Gastrocnemius medialis (tissue), 4 donors: ENCODE measurements at regions not wholly inside any gene's neighbourhood (a gene's known extent, or its start where the extent isn't known, plus 50 kb on each side); places are given as distances from the start of the nearest gene placed in this dataset.

Experiments
- ATAC-seq, 2 donors: fragments of 150-250 bp; one replicate each; pipeline ENCODE4 v1.9.1; 2016
- DNase-seq, 2 donors: peaks; one replicate each; pipeline ENCODE4 v3.0.0-alpha.2; 2019
- H3K27ac ChIP-seq, 4 donors: fragments of 200-600 bp; sonication (generic); 1 replicate in 1 of 4; 2 replicates in 3 of 4; pipeline ENCODE4 v1.5.1; 2016 to 2018; ENCODE audit warnings: mild to moderate bottlenecking in 2 of 4, moderate library complexity in 1 of 4
- H3K27me3 ChIP-seq, 3 donors: fragments of 200-600 bp; sonication (generic) in 2 of 3; 1 replicate in 1 of 3; 2 replicates in 2 of 3; pipeline versions ENCODE4 v1.5.1 to v1.6.0; 2016 to 2019; ENCODE audit warnings: mild to moderate bottlenecking in 1 of 3, moderate library complexity in 1 of 3
- H3K36me3 ChIP-seq, 2 donors: fragments of 200-600 bp; sonication (generic) in 1 of 2; one replicate each; pipeline ENCODE4 v1.5.1; 2017 to 2018
- H3K4me1 ChIP-seq, 2 donors: fragments of 200-600 bp; sonication (generic) in 1 of 2; one replicate each; pipeline ENCODE4 v1.5.1; 2016 to 2017; ENCODE audit warnings: mild to moderate bottlenecking in 2 of 2
- H3K4me3 ChIP-seq, 4 donors: fragments of 200-600 bp; sonication (generic) in 3 of 4; 1 replicate in 1 of 4; 2 replicates in 3 of 4; pipeline ENCODE4 v1.5.1; 2016 to 2019; ENCODE audit warnings: mild to moderate bottlenecking in 2 of 4
- H3K9me3 ChIP-seq, 3 donors: fragments of 200-600 bp; sonication (generic) in 2 of 3; 1 replicate in 1 of 3; 2 replicates in 2 of 3; pipeline ENCODE4 v1.5.1; 2016 to 2019
- POLR2A ChIP-seq, 2 donors: fragments of 450-650 bp; IDR thresholded peaks; one replicate each; pipeline ENCODE4 v1.6.1; 2017; ENCODE audit warnings: antibody characterized with exemption in 2 of 2, mild to moderate bottlenecking in 2 of 2, moderate library complexity in 2 of 2
- in situ Hi-C, 4 donors: fragments of 200-750 bp; cut with MboI; loops; one replicate each; pipeline versions ENCODE4 v1.15.0 to v1.8.0; 2017; ENCODE audit warnings: low sequenced_read_pairs in 4 of 4
- intact Hi-C: fragments of 100-400 bp; cut with DNase I; formaldehyde crosslinking; loops from one replicate; pipeline ENCODE4 v1.15.1; 2023; ENCODE audit warnings: low total_unique reads
- TF ChIP-seq, protein P1 (sequence below), 5 experiments: fragments of 450-650 bp in 3 of 5; fragments of 200-600 bp in 2 of 5; sonication (generic) in 2 of 5; IDR thresholded peaks in 4 of 5; conservative IDR thresholded peaks in 1 of 5; 1 replicate in 4 of 5; 2 replicates in 1 of 5; pipeline ENCODE4 v1.5.1; 2016 to 2019; ENCODE audit warnings: antibody characterized with exemption in 5 of 5, mild to moderate bottlenecking in 3 of 5, moderate library complexity in 3 of 5

DNA sequence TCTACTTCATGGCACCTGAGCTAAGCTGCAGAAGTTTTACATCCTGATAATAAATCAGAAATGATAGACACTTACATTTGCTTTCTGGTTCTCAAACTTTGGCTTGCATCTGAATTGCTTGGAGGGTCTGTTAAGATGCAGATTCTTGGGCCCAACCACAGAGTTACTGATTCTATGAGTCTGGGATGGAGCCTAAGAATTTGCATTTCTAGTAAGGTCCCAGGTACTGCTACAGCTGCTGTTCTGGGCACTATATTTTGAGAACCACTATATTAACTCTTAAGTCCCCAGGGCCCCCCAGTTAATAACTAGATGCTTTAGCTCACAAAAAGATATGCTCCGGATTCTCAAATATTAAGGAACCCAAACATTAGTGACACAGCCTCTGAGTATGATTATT is 69.8 kb upstream of the DAB2 start:
- Histone ChIP-seq H3K9me3 (no peaks in the 10 kb centered on the region), H3K27ac (no peak overlapping the region), H3K4me3 (no peak overlapping the region), H3K27me3 (no peaks in the 10 kb centered on the region), H3K4me1 (peaks cover 6% of the 10 kb centered on the region in 2 donors), H3K36me3 (no peaks in the 10 kb centered on the region)
- DNase-seq (no peak), ATAC-seq (no peak)
- intact Hi-C loops (no loop called here), in situ Hi-C loops (no loop called here)
- TF ChIP-seq, protein P1, sequence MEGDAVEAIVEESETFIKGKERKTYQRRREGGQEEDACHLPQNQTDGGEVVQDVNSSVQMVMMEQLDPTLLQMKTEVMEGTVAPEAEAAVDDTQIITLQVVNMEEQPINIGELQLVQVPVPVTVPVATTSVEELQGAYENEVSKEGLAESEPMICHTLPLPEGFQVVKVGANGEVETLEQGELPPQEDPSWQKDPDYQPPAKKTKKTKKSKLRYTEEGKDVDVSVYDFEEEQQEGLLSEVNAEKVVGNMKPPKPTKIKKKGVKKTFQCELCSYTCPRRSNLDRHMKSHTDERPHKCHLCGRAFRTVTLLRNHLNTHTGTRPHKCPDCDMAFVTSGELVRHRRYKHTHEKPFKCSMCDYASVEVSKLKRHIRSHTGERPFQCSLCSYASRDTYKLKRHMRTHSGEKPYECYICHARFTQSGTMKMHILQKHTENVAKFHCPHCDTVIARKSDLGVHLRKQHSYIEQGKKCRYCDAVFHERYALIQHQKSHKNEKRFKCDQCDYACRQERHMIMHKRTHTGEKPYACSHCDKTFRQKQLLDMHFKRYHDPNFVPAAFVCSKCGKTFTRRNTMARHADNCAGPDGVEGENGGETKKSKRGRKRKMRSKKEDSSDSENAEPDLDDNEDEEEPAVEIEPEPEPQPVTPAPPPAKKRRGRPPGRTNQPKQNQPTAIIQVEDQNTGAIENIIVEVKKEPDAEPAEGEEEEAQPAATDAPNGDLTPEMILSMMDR (IDR thresholded peaks at IDR 0.05 in 4 of 5, conservative IDR thresholded peaks at IDR 0.05 in 1 of 5), result no peak
- TF ChIP-seq POLR2A (IDR thresholded peaks at IDR 0.05), result no peak

GRCh38 chr5:39494107-39494510 is 69.3 kb upstream of the DAB2 start:
- no peak for ATAC-seq
- H3K4me1 ChIP-seq, result peaks cover 6% of the 10 kb centered on the region in 2 donors
- H3K4me3 ChIP-seq, result no peak overlapping the region
- in situ Hi-C loops (no loop called here), intact Hi-C loops (no loop called here)
- TF ChIP-seq POLR2A (IDR thresholded peaks at IDR 0.05), result no peak
- TF ChIP-seq, protein P1 (IDR thresholded peaks at IDR 0.05 in 4 of 5, conservative IDR thresholded peaks at IDR 0.05 in 1 of 5), result no peak
- H3K27me3 ChIP-seq, result no peaks in the 10 kb centered on the region
- H3K9me3 ChIP-seq, result no peaks in the 10 kb centered on the region
- no peak for DNase-seq
- H3K27ac ChIP-seq, result no peak overlapping the region
- no peaks in the 10 kb centered on the region for H3K36me3 ChIP-seq

GRCh38 chr5:39491210-39491609 is 66.4 kb upstream of the DAB2 start:
- Histone ChIP-seq H3K36me3 (no peaks in the 10 kb centered on the region), H3K4me3 (no peak overlapping the region), H3K27me3 (no peaks in the 10 kb centered on the region), H3K27ac (no peak overlapping the region), H3K9me3 (no peaks in the 10 kb centered on the region), H3K4me1 (peaks cover 6% of the 10 kb centered on the region in 2 donors)
- ATAC-seq (no peak), DNase-seq (no peak)
- no peak for TF ChIP-seq POLR2A (IDR thresholded peaks at IDR 0.05)
- TF ChIP-seq, protein P1 (IDR thresholded peaks at IDR 0.05 in 4 of 5, conservative IDR thresholded peaks at IDR 0.05 in 1 of 5), result no peak
- in situ Hi-C loops, result no loop called here
- intact Hi-C loops, result no loop called here

- ATAC-seq (no peak), DNase-seq (no peak)
- Histone ChIP-seq H3K36me3 (no peaks in the 10 kb centered on the region), H3K9me3 (no peaks in the 10 kb centered on the region), H3K27ac (no peak overlapping the region), H3K4me3 (no peak overlapping the region), H3K27me3 (no peaks in the 10 kb centered on the region), H3K4me1 (peaks cover 0 to 2% of the 10 kb centered on the region in 2 donors)
- intact Hi-C loops (no loop called here), in situ Hi-C loops (no loop called here)
- TF ChIP-seq, protein P1 (IDR thresholded peaks at IDR 0.05 in 4 of 5, conservative IDR thresholded peaks at IDR 0.05 in 1 of 5), result no peak
- no peak for TF ChIP-seq POLR2A (IDR thresholded peaks at IDR 0.05)
Measured at GRCh38 chr5:39489263-39489662, 64.5 kb upstream of the DAB2 start.

DNA sequence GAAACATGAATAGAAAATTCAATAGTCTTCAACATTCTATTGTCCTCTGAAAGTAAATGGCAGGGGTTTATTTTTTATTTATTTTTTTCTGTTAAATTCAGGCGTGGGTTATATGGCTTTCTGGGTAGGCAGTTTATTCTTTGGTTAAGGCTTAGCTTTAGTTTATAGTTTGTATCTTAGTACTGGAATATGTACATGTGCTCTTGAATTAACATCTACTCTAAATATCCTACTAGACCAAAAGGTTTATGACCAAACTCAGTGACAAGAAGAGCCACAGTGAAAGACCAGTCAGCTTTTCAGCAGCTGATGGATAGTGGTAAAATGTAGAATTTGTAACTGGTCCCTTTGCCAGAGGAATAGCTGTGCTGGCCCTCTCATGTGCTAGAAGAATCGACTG is 62.0 kb upstream of the DAB2 start:
- in situ Hi-C loops, result no loop called here
- DNase-seq (no peak), ATAC-seq (no peak)
- Histone ChIP-seq H3K36me3 (no peaks in the 10 kb centered on the region), H3K4me3 (no peak overlapping the region), H3K27me3 (no peaks in the 10 kb centered on the region), H3K4me1 (no peaks in the 10 kb centered on the region), H3K27ac (no peak overlapping the region), H3K9me3 (no peaks in the 10 kb centered on the region)
- intact Hi-C loops, result no loop called here
- TF ChIP-seq, protein P1 (IDR thresholded peaks at IDR 0.05 in 4 of 5, conservative IDR thresholded peaks at IDR 0.05 in 1 of 5), result no peak
- no peak for TF ChIP-seq POLR2A (IDR thresholded peaks at IDR 0.05)
